ENCODE measurements at regions not wholly inside any gene's neighbourhood (a gene's known extent, or its start where the extent isn't known, plus 50 kb on each side); places are given as distances from the start of the nearest gene placed in this dataset.

- no peak overlapping the region for H3K9ac ChIP-seq (ENCODE audit: low read length)
- H3K27ac ChIP-seq (ENCODE audit: low read length) = no peak overlapping the region
- no peak overlapping the region for H3K4me3 ChIP-seq (ENCODE audit: low read length)
- H3K27me3 ChIP-seq (ENCODE audit: control insufficient read depth, insufficient read depth, low read length) = no peaks in the 10 kb centered on the region
- H3K4me1 ChIP-seq (ENCODE audit: control insufficient read depth, low read depth, low read length) = no peaks in the 10 kb centered on the region
- peaks cover 4% of the 10 kb centered on the region for H3K9me3 ChIP-seq (ENCODE audit: control insufficient read depth, low read depth, low read length)
- H3K36me3 ChIP-seq (ENCODE audit: control insufficient read depth, low read depth, low read length) = no peaks in the 10 kb centered on the region
Observed at GRCh38 chrX:121102101-121102500, 54.7 kb downstream of the GLUD2 start.

GRCh38 chrX:121103381-121103780, 56.0 kb downstream of the GLUD2 start:
- Histone ChIP-seq H3K4me3 (ENCODE audit: low read length) (no peak overlapping the region), H3K36me3 (ENCODE audit: control insufficient read depth, low read depth, low read length) (no peaks in the 10 kb centered on the region), H3K9me3 (ENCODE audit: control insufficient read depth, low read depth, low read length) (peaks cover 4% of the 10 kb centered on the region), H3K4me1 (ENCODE audit: control insufficient read depth, low read depth, low read length) (no peaks in the 10 kb centered on the region), H3K27me3 (ENCODE audit: control insufficient read depth, insufficient read depth, low read length) (no peaks in the 10 kb centered on the region), H3K27ac (ENCODE audit: low read length) (no peak overlapping the region), H3K9ac (ENCODE audit: low read length) (no peak overlapping the region)

- Histone ChIP-seq H3K36me3 (ENCODE audit: control insufficient read depth, low read depth, low read length) (no peaks in the 10 kb centered on the region), H3K9ac (ENCODE audit: low read length) (no peak overlapping the region), H3K27ac (ENCODE audit: low read length) (no peak overlapping the region), H3K27me3 (ENCODE audit: control insufficient read depth, insufficient read depth, low read length) (no peaks in the 10 kb centered on the region), H3K9me3 (ENCODE audit: control insufficient read depth, low read depth, low read length) (peaks cover 13% of the 10 kb centered on the region), H3K4me1 (ENCODE audit: control insufficient read depth, low read depth, low read length) (no peaks in the 10 kb centered on the region), H3K4me3 (ENCODE audit: low read length) (no peak overlapping the region)
Observed at GRCh38 chrX:121106484-121107235, 59.2 kb downstream of the GLUD2 start.

GRCh38 chrX:121109986-121110385, 62.6 kb downstream of the GLUD2 start:
- Histone ChIP-seq H3K9me3 (ENCODE audit: control insufficient read depth, low read depth, low read length) (peaks cover 12% of the 10 kb centered on the region), H3K27ac (ENCODE audit: low read length) (no peak overlapping the region), H3K27me3 (ENCODE audit: control insufficient read depth, insufficient read depth, low read length) (no peaks in the 10 kb centered on the region), H3K4me1 (ENCODE audit: control insufficient read depth, low read depth, low read length) (no peaks in the 10 kb centered on the region), H3K4me3 (ENCODE audit: low read length) (no peak overlapping the region), H3K9ac (ENCODE audit: low read length) (no peak overlapping the region), H3K36me3 (ENCODE audit: control insufficient read depth, low read depth, low read length) (no peaks in the 10 kb centered on the region)

- H3K9me3 ChIP-seq (ENCODE audit: control insufficient read depth, low read depth, low read length) = peaks cover 14% of the 10 kb centered on the region
- no peak overlapping the region for H3K4me3 ChIP-seq (ENCODE audit: low read length)
- H3K36me3 ChIP-seq (ENCODE audit: control insufficient read depth, low read depth, low read length) = no peaks in the 10 kb centered on the region
- H3K4me1 ChIP-seq (ENCODE audit: control insufficient read depth, low read depth, low read length) = no peaks in the 10 kb centered on the region
- no peaks in the 10 kb centered on the region for H3K27me3 ChIP-seq (ENCODE audit: control insufficient read depth, insufficient read depth, low read length)
- H3K9ac ChIP-seq (ENCODE audit: low read length) = no peak overlapping the region
- H3K27ac ChIP-seq (ENCODE audit: low read length) = no peak overlapping the region
Observed at GRCh38 chrX:121110536-121110935, 63.1 kb downstream of the GLUD2 start.

- Histone ChIP-seq H3K4me3 (ENCODE audit: low read length) (no peak overlapping the region), H3K27me3 (ENCODE audit: control insufficient read depth, insufficient read depth, low read length) (no peaks in the 10 kb centered on the region), H3K4me1 (ENCODE audit: control insufficient read depth, low read depth, low read length) (no peaks in the 10 kb centered on the region), H3K9ac (ENCODE audit: low read length) (no peak overlapping the region), H3K27ac (ENCODE audit: low read length) (no peak overlapping the region), H3K36me3 (ENCODE audit: control insufficient read depth, low read depth, low read length) (no peaks in the 10 kb centered on the region), H3K9me3 (ENCODE audit: control insufficient read depth, low read depth, low read length) (peaks cover 27% of the 10 kb centered on the region)
Observed at GRCh38 chrX:121114691-121115090, 67.3 kb downstream of the GLUD2 start.

- no peaks in the 10 kb centered on the region for H3K36me3 ChIP-seq (ENCODE audit: control insufficient read depth, low read depth, low read length)
- no peaks in the 10 kb centered on the region for H3K4me1 ChIP-seq (ENCODE audit: control insufficient read depth, low read depth, low read length)
- no peak overlapping the region for H3K9ac ChIP-seq (ENCODE audit: low read length)
- no peaks in the 10 kb centered on the region for H3K27me3 ChIP-seq (ENCODE audit: control insufficient read depth, insufficient read depth, low read length)
- H3K4me3 ChIP-seq (ENCODE audit: low read length) = no peak overlapping the region
- no peak overlapping the region for H3K27ac ChIP-seq (ENCODE audit: low read length)
- H3K9me3 ChIP-seq (ENCODE audit: control insufficient read depth, low read depth, low read length) = peaks cover 23% of the 10 kb centered on the region
Observed at GRCh38 chrX:121120690-121121605, 73.5 kb downstream of the GLUD2 start.

- H3K9me3 ChIP-seq (ENCODE audit: control insufficient read depth, low read depth, low read length) = peaks cover 20% of the 10 kb centered on the region
- H3K27me3 ChIP-seq (ENCODE audit: control insufficient read depth, insufficient read depth, low read length) = no peaks in the 10 kb centered on the region
- no peak overlapping the region for H3K27ac ChIP-seq (ENCODE audit: low read length)
- no peak overlapping the region for H3K9ac ChIP-seq (ENCODE audit: low read length)
- H3K4me3 ChIP-seq (ENCODE audit: low read length) = no peak overlapping the region
- H3K36me3 ChIP-seq (ENCODE audit: control insufficient read depth, low read depth, low read length) = no peaks in the 10 kb centered on the region
- no peaks in the 10 kb centered on the region for H3K4me1 ChIP-seq (ENCODE audit: control insufficient read depth, low read depth, low read length)
Observed at GRCh38 chrX:121122332-121122731, 74.9 kb downstream of the GLUD2 start.

- H3K9ac ChIP-seq (ENCODE audit: low read length) = no peak overlapping the region
- no peaks in the 10 kb centered on the region for H3K27me3 ChIP-seq (ENCODE audit: control insufficient read depth, insufficient read depth, low read length)
- H3K4me3 ChIP-seq (ENCODE audit: low read length) = no peak overlapping the region
- H3K4me1 ChIP-seq (ENCODE audit: control insufficient read depth, low read depth, low read length) = no peaks in the 10 kb centered on the region
- H3K9me3 ChIP-seq (ENCODE audit: control insufficient read depth, low read depth, low read length) = peaks cover 9% of the 10 kb centered on the region
- no peak overlapping the region for H3K27ac ChIP-seq (ENCODE audit: low read length)
- no peaks in the 10 kb centered on the region for H3K36me3 ChIP-seq (ENCODE audit: control insufficient read depth, low read depth, low read length)
Observed at GRCh38 chrX:121128925-121129877, 81.8 kb downstream of the GLUD2 start.

- Histone ChIP-seq H3K4me3 (ENCODE audit: low read length) (no peak overlapping the region), H3K9me3 (ENCODE audit: control insufficient read depth, low read depth, low read length) (peaks cover 6% of the 10 kb centered on the region), H3K36me3 (ENCODE audit: control insufficient read depth, low read depth, low read length) (no peaks in the 10 kb centered on the region), H3K9ac (ENCODE audit: low read length) (no peak overlapping the region), H3K27ac (ENCODE audit: low read length) (no peak overlapping the region), H3K4me1 (ENCODE audit: control insufficient read depth, low read depth, low read length) (no peaks in the 10 kb centered on the region), H3K27me3 (ENCODE audit: control insufficient read depth, insufficient read depth, low read length) (no peaks in the 10 kb centered on the region)
Observed at GRCh38 chrX:121132675-121133074, 85.3 kb downstream of the GLUD2 start.
